ENCODE measurements at regions not wholly inside any gene's neighbourhood (a gene's known extent, or its start where the extent isn't known, plus 50 kb on each side); places are given as distances from the start of the nearest gene placed in this dataset.

GRCh38 chr7:46386428-46387399 lies 465.6 kb upstream of the IGFBP3 start:
- intact Hi-C loops (cut with DNase I) = no loop called here
- FAIRE-seq = no peak

GRCh38 chr7:46385662-46386309 lies 464.7 kb upstream of the IGFBP3 start:
- TF ChIP-seq CTCF (IDR thresholded peaks at IDR 0.05) = no peak
- peak in 2 of 4 donors; percentile 39 to 44 for ATAC-seq
- H3K9me3 ChIP-seq = no peaks in the 10 kb centered on the region
- DNase-seq = no peak
- FAIRE-seq = peak; percentile 47
- intact Hi-C loops (cut with DNase I) = no loop called here
- H3K27me3 ChIP-seq = no peaks in the 10 kb centered on the region
- H3K27ac ChIP-seq = no peak overlapping the region
- no peaks in the 10 kb centered on the region for H3K4me1 ChIP-seq
- H3K4me3 ChIP-seq = no peak overlapping the region
- no peaks in the 10 kb centered on the region for H3K36me3 ChIP-seq

More at GRCh38 chr7:46386428-46387399, 465.6 kb upstream of the IGFBP3 start:
- TF ChIP-seq CTCF (IDR thresholded peaks at IDR 0.05) = no peak
- 63 to 67% methylated on average over 6 of the region's 6 CpGs for WGBS, 2 donors
- H3K36me3 ChIP-seq = no peaks in the 10 kb centered on the region
- H3K4me1 ChIP-seq = no peaks in the 10 kb centered on the region
- H3K9me3 ChIP-seq = no peaks in the 10 kb centered on the region
- DNase-seq = no peak
- no peak overlapping the region for H3K27ac ChIP-seq
- ATAC-seq = no peak
- H3K4me3 ChIP-seq = no peak overlapping the region
- no peaks in the 10 kb centered on the region for H3K27me3 ChIP-seq

DNA sequence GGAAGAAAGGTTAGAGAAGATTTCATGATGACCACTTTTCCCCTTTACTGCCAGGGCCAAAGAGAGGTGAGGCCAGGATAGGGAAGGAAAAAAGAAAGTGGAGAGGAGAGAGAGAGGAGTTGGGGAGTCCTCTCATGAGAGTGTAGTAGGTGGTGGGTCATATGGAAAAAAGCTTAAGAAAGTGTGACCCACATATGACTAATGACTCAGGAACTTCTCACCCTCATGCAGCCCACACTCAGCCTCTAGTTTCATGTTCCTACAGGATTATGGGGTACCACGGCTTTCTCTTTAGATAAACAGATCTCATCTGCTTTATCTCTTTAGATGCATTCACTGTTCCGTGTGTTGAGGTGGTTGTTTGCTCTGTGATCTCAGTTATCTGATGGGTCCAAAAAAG lies 462.5 kb upstream of the IGFBP3 start:
- intact Hi-C loops (cut with DNase I) = no loop called here
- no peak for DNase-seq
- ATAC-seq = no peak
- Histone ChIP-seq H3K4me1 (no peaks in the 10 kb centered on the region), H3K36me3 (no peaks in the 10 kb centered on the region), H3K27ac (no peak overlapping the region), H3K9me3 (no peaks in the 10 kb centered on the region), H3K27me3 (no peaks in the 10 kb centered on the region), H3K4me3 (no peak overlapping the region)
- no peak for TF ChIP-seq CTCF (IDR thresholded peaks at IDR 0.05)
- no peak for FAIRE-seq
- WGBS, 2 donors = 40 to 52% methylated on average over 2 of the region's 2 CpGs

- Histone ChIP-seq H3K4me1 (no peaks in the 10 kb centered on the region), H3K36me3 (no peaks in the 10 kb centered on the region), H3K27me3 (no peaks in the 10 kb centered on the region), H3K4me3 (no peak overlapping the region), H3K27ac (no peak overlapping the region), H3K9me3 (no peaks in the 10 kb centered on the region)
- ATAC-seq (no peak), DNase-seq (no peak), FAIRE-seq (peak; percentile 57)
- intact Hi-C loops (cut with DNase I) = no loop called here
- no peak for TF ChIP-seq CTCF (IDR thresholded peaks at IDR 0.05)
- WGBS, 2 donors = 49 to 56% methylated on average over 5 of the region's 5 CpGs
These were observed 449.0 kb upstream of the IGFBP3 start for GRCh38 chr7:46369933-46370654.
